Keratinocyte (primary cell): ENCODE measurements at regions not wholly inside any gene's neighbourhood (a gene's known extent, or its start where the extent isn't known, plus 50 kb on each side); places are given as distances from the start of the nearest gene placed in this dataset.

Experiments
- EZH2 ChIP-seq: IDR thresholded peaks from one replicate; pipeline ENCODE4 v1.6.1; 2012; ENCODE audit warnings: inconsistent platforms, mild to moderate bottlenecking, low read length, moderate library complexity
- TF ChIP-seq, protein P1 (sequence below), 3 experiments: IDR thresholded peaks in 1 of 3; conservative IDR thresholded peaks in 1 of 3; optimal IDR thresholded peaks in 1 of 3; 2 replicates in 2 of 3; 3 replicates in 1 of 3; pipeline versions ENCODE3 to v1.5.1; 2011; ENCODE audit warnings: low read length in 3 of 3, mild to moderate bottlenecking in 3 of 3, moderate library complexity in 2 of 3, control low read depth in 1 of 3, inconsistent platforms in 1 of 3; ENCODE audit not compliant: insufficient read depth in 2 of 3; ENCODE audit errors: extremely low read depth in 1 of 3

DNA sequence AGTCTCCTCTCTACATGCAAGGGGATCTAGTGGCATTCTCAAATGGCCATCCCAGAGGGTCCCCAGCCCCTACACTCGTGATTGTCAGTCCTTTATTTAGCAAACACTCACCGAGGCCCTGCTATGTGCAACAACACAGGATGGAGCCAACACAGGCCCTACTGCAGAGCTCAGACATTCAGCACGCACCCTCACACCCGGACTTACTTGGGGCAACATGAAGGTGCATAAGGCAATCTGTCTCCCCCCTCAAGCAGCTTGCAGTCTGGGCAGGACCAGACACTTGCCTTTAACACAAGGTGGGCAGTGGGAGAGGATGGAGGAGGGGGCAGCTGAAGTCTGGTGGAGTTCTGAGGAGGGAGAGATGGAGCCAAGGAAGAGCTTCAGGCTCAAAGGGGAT lies 258.4 kb downstream of the XXYLT1 start:
- TF ChIP-seq EZH2: no peak
- TF ChIP-seq, protein P1, sequence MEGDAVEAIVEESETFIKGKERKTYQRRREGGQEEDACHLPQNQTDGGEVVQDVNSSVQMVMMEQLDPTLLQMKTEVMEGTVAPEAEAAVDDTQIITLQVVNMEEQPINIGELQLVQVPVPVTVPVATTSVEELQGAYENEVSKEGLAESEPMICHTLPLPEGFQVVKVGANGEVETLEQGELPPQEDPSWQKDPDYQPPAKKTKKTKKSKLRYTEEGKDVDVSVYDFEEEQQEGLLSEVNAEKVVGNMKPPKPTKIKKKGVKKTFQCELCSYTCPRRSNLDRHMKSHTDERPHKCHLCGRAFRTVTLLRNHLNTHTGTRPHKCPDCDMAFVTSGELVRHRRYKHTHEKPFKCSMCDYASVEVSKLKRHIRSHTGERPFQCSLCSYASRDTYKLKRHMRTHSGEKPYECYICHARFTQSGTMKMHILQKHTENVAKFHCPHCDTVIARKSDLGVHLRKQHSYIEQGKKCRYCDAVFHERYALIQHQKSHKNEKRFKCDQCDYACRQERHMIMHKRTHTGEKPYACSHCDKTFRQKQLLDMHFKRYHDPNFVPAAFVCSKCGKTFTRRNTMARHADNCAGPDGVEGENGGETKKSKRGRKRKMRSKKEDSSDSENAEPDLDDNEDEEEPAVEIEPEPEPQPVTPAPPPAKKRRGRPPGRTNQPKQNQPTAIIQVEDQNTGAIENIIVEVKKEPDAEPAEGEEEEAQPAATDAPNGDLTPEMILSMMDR (optimal IDR thresholded peaks at IDR 0.05 in 1 of 3, IDR thresholded peaks at IDR 0.05 in 1 of 3, conservative IDR thresholded peaks at IDR 0.05 in 1 of 3; ENCODE audit: extremely low read depth in 1 of 3, insufficient read depth in 2 of 3, low read length in 3 of 3): no peak
